PC-9 (cell line): ENCODE measurements at regions not wholly inside any gene's neighbourhood (a gene's known extent, or its start where the extent isn't known, plus 50 kb on each side); places are given as distances from the start of the nearest gene placed in this dataset.

Source experiments
- BruUV-seq: library from RNA; stranded (reverse); fragments of 400-500 nt; replicated peaks from 2 replicates; lab custom pipeline; 2021; lab: Mats Ljungman, UMichigan
- CTCF ChIA-PET: fragments of 300-600 bp; sonication (Branson Sonifier 250); formaldehyde crosslinking; loops from one replicate; lab custom pipeline; 2022; ENCODE audit warnings: antibody characterized with exemption; lab: Charles Lee
- POLR2A ChIA-PET: fragments of 300-600 bp; sonication (Branson Sonifier 250); formaldehyde crosslinking; loops from one replicate; lab custom pipeline; 2022; ENCODE audit warnings: antibody characterized with exemption; ENCODE audit not compliant: unreplicated experiment; lab: Charles Lee
- DNase-seq, 2 experiments: peaks; one replicate each; pipeline versions ENCODE4 v3.0.0 to v3.0.0-alpha.2; 2015 to 2022; ENCODE audit warnings: mixed read lengths in 1 of 2
- H2AFZ ChIP-seq: fragments of 200-600 bp; sonication (generic); 2 replicates; pipeline ENCODE4 v1.8.1; 2017; ENCODE audit warnings: antibody characterized with exemption
- H3F3A ChIP-seq: fragments of 200-600 bp; sonication (generic); 2 replicates; pipeline ENCODE4 v1.8.1; 2017; ENCODE audit warnings: antibody characterized with exemption, mild to moderate bottlenecking, low read depth; ENCODE audit not compliant: insufficient read depth
- H3K27ac ChIP-seq: fragments of 200-600 bp; sonication (generic); 2 replicates; pipeline ENCODE4 v1.6.1; 2016; ENCODE audit warnings: mixed run types
- H3K27me3 ChIP-seq: fragments of 200-600 bp; sonication (generic); 2 replicates; pipeline ENCODE4 v1.6.1; 2016; ENCODE audit warnings: low read depth, mixed run types; ENCODE audit not compliant: insufficient read depth
- H3K36me3 ChIP-seq: fragments of 200-600 bp; sonication (generic); 2 replicates; pipeline ENCODE4 v1.6.1; 2016; ENCODE audit warnings: low read depth, mixed run types
- H3K4me1 ChIP-seq: fragments of 200-600 bp; sonication (generic); replicated peaks from 2 replicates; pipeline ENCODE4 v1.6.1; 2016; ENCODE audit warnings: mixed run types; ENCODE audit not compliant: insufficient read depth
- H3K4me2 ChIP-seq: fragments of 200-600 bp; sonication (generic); 2 replicates; pipeline ENCODE4 v1.6.1; 2017; ENCODE audit warnings: mixed run types
- H3K4me3 ChIP-seq: fragments of 200-600 bp; sonication (generic); 2 replicates; pipeline ENCODE4 v1.6.1; 2016; ENCODE audit warnings: mixed run types
- H3K79me2 ChIP-seq: fragments of 200-600 bp; sonication (generic); 2 replicates; pipeline ENCODE4 v1.6.1; 2017; ENCODE audit warnings: low read depth, mixed run types
- H3K9me2 ChIP-seq: fragments of 200-600 bp; sonication (generic); 2 replicates; pipeline ENCODE4 v1.8.1; 2017; ENCODE audit warnings: mild to moderate bottlenecking; ENCODE audit not compliant: insufficient read depth
- H3K9me3 ChIP-seq: fragments of 200-600 bp; sonication (generic); 2 replicates; pipeline ENCODE4 v1.8.1; 2016; ENCODE audit warnings: low read depth; ENCODE audit not compliant: insufficient read depth
- H4K20me1 ChIP-seq: fragments of 200-600 bp; sonication (generic); 2 replicates; pipeline ENCODE4 v1.8.1; 2017; ENCODE audit not compliant: insufficient read depth
- CTCF ChIP-seq: fragments of 200-600 bp; sonication (generic); conservative IDR thresholded peaks from 2 replicates; pipeline ENCODE4 v1.6.1; 2017; ENCODE audit warnings: mixed run types, antibody characterized with exemption, mild to moderate bottlenecking, moderate library complexity
- EZH2 ChIP-seq: fragments of 200-600 bp; sonication (generic); IDR thresholded peaks from 2 replicates; pipeline ENCODE4 v1.8.0; 2017; ENCODE audit warnings: antibody characterized with exemption, low read depth
- intact Hi-C: fragments of 100-400 bp; cut with micrococcal nuclease; formaldehyde crosslinking; loops from one replicate; pipeline ENCODE4 v1.10.0; 2022; ENCODE audit not compliant: unreplicated experiment

GRCh38 chr11:104556606-104557301, 341.5 kb downstream of the CASP12 start:
- Histone ChIP-seq H3K9me2 (no peaks in the 10 kb centered on the region), H4K20me1 (no peaks in the 10 kb centered on the region), H3K27ac (no peak overlapping the region), H3K27me3 (no peaks in the 10 kb centered on the region), H3K79me2 (no peaks in the 10 kb centered on the region), H3F3A (no peaks in the 10 kb centered on the region; the same call in 1 of the 2 replicates), H3K4me1 (no peaks in the 10 kb centered on the region), H3K36me3 (no peaks in the 10 kb centered on the region), H2AFZ (no peak overlapping the region), H3K4me2 (no peak overlapping the region), H3K9me3 (no peaks in the 10 kb centered on the region; the same call in none of the 2 replicates), H3K4me3 (no peak overlapping the region)
- TF ChIP-seq CTCF, result no peak
- no peak for TF ChIP-seq EZH2
- intact Hi-C loops, result no loop called here
- BruUV-seq, result no TSS peak
- POLR2A ChIA-PET, result no interaction called here
- CTCF ChIA-PET, result no interaction called here
- DNase-seq, result no peak

GRCh38 chr11:104549019-104549418, 349.2 kb downstream of the CASP12 start:
- ChIA-PET CTCF (no interaction called here), POLR2A (no interaction called here)
- BruUV-seq, result no TSS peak
- DNase-seq, result no peak
- Histone ChIP-seq H3K4me1 (no peaks in the 10 kb centered on the region), H3K9me2 (no peaks in the 10 kb centered on the region), H3K36me3 (no peaks in the 10 kb centered on the region), H3F3A (no peaks in the 10 kb centered on the region), H2AFZ (no peak overlapping the region), H3K27ac (no peak overlapping the region), H4K20me1 (no peaks in the 10 kb centered on the region), H3K79me2 (no peaks in the 10 kb centered on the region), H3K4me3 (no peak overlapping the region), H3K9me3 (no peaks in the 10 kb centered on the region), H3K27me3 (no peaks in the 10 kb centered on the region), H3K4me2 (no peak overlapping the region)
- TF ChIP-seq CTCF (no peak), EZH2 (no peak)
- intact Hi-C loops, result no loop called here

- H3K27me3 ChIP-seq, result no peaks in the 10 kb centered on the region
- DNase-seq, result no peak
- ChIA-PET POLR2A (no interaction called here), CTCF (no interaction called here)
- no TSS peak for BruUV-seq
- H2AFZ ChIP-seq, result no peak overlapping the region
- no peak overlapping the region for H3K4me2 ChIP-seq
- no peak for TF ChIP-seq CTCF
- no peak for TF ChIP-seq EZH2
- no peaks in the 10 kb centered on the region for H3K9me3 ChIP-seq
- no peaks in the 10 kb centered on the region for H3K9me2 ChIP-seq
- no peaks in the 10 kb centered on the region for H3K4me1 ChIP-seq
- no peaks in the 10 kb centered on the region for H3K36me3 ChIP-seq
- intact Hi-C loops, result no loop called here
- H3K4me3 ChIP-seq, result no peak overlapping the region
- no peaks in the 10 kb centered on the region for H4K20me1 ChIP-seq
- no peaks in the 10 kb centered on the region for H3F3A ChIP-seq
- H3K27ac ChIP-seq, result no peak overlapping the region
- H3K79me2 ChIP-seq, result no peaks in the 10 kb centered on the region
These were observed 350.1 kb downstream of the CASP12 start for GRCh38 chr11:104547996-104548661.
